Fibroblast of lung (primary cell): ENCODE measurements at regions not wholly inside any gene's neighbourhood (a gene's known extent, or its start where the extent isn't known, plus 50 kb on each side); places are given as distances from the start of the nearest gene placed in this dataset.

Experiments
- DNase-seq, 2 donors: peaks; one replicate each; pipeline versions ENCODE4 v3.0.0 to v3.0.0-alpha.2; 2010; ENCODE audit warnings: low read depth in 2 of 2
- H2AFZ ChIP-seq: 2 replicates; pipeline ENCODE4 v1.5.1; 2012; ENCODE audit warnings: low read length, control low read depth, inconsistent platforms
- H3K27ac ChIP-seq: 2 replicates; pipeline ENCODE4 v1.5.1; 2011; ENCODE audit warnings: low read length, control low read depth; ENCODE audit not compliant: insufficient read depth
- H3K27me3 ChIP-seq: 2 replicates; pipeline ENCODE4 v1.5.1; 2011; ENCODE audit warnings: mild to moderate bottlenecking, low read length; ENCODE audit not compliant: control insufficient read depth, insufficient read depth
- H3K36me3 ChIP-seq: 2 replicates; pipeline ENCODE4 v1.5.1; 2011; ENCODE audit warnings: low read length; ENCODE audit not compliant: control insufficient read depth, insufficient read depth
- H3K4me1 ChIP-seq: 2 replicates; pipeline ENCODE4 v1.5.1; 2011; ENCODE audit warnings: low read length; ENCODE audit not compliant: control insufficient read depth, insufficient read depth; ENCODE audit errors: extremely low read depth
- H3K4me2 ChIP-seq: 2 replicates; pipeline ENCODE4 v1.5.1; 2011; ENCODE audit warnings: low read length, control low read depth; ENCODE audit not compliant: insufficient read depth; ENCODE audit errors: extremely low read depth
- H3K4me3 ChIP-seq, 4 experiments: fragments of 200-600 bp in 1 of 4; sonication (generic) in 1 of 4; replicated peaks in 1 of 4; 2 replicates each; pipeline ENCODE4 v1.5.1; 2011 to 2016; ENCODE audit warnings: low read length in 4 of 4, low read depth in 3 of 4, mild to moderate bottlenecking in 3 of 4, control low read depth in 2 of 4, inconsistent platforms in 1 of 4, mixed read lengths in 1 of 4; ENCODE audit not compliant: insufficient read depth in 1 of 4; ENCODE audit errors: control extremely low read depth in 1 of 4
- H3K79me2 ChIP-seq: 2 replicates; pipeline ENCODE4 v1.5.1; 2012; ENCODE audit warnings: mild to moderate bottlenecking, low read length, inconsistent platforms; ENCODE audit not compliant: control insufficient read depth, insufficient read depth
- H3K9ac ChIP-seq: 2 replicates; pipeline ENCODE4 v1.5.1; 2011; ENCODE audit warnings: mild to moderate bottlenecking, low read length, control low read depth; ENCODE audit not compliant: insufficient read depth
- H3K9me3 ChIP-seq: 2 replicates; pipeline ENCODE4 v1.5.1; 2012; ENCODE audit warnings: low read depth, low read length; ENCODE audit not compliant: control insufficient read depth, insufficient read depth
- H4K20me1 ChIP-seq: 2 replicates; pipeline ENCODE4 v1.5.1; 2011; ENCODE audit warnings: low read length; ENCODE audit not compliant: control insufficient read depth, insufficient read depth; ENCODE audit errors: extremely low read depth
- CTCF ChIP-seq, 2 donors: IDR thresholded peaks in 1 of 2; conservative IDR thresholded peaks in 1 of 2; 1 replicate in 1 of 2; 2 replicates in 1 of 2; pipeline ENCODE4 v1.5.1; 2011 to 2012; ENCODE audit warnings: low read length in 2 of 2, control low read depth in 1 of 2, inconsistent platforms in 1 of 2, low read depth in 1 of 2, mild to moderate bottlenecking in 1 of 2
- EZH2 ChIP-seq: IDR thresholded peaks from 2 replicates; pipeline ENCODE4 v1.5.1; 2012; ENCODE audit warnings: low read length, control low read depth, mild to moderate bottlenecking; ENCODE audit errors: missing control alignments

- Histone ChIP-seq H2AFZ (no peak overlapping the region), H3K4me2 (no peak overlapping the region), H3K4me1 (no peaks in the 10 kb centered on the region), H3K4me3 (no peak overlapping the region), H3K79me2 (no peaks in the 10 kb centered on the region), H3K9me3 (no peaks in the 10 kb centered on the region), H3K36me3 (no peaks in the 10 kb centered on the region), H3K9ac (no peak overlapping the region), H4K20me1 (no peaks in the 10 kb centered on the region), H3K27me3 (no peaks in the 10 kb centered on the region), H3K27ac (no peak overlapping the region)
- TF ChIP-seq EZH2 = no peak
- TF ChIP-seq CTCF (conservative IDR thresholded peaks at IDR 0.05 in 1 of 2, IDR thresholded peaks at IDR 0.05 in 1 of 2; ENCODE audit: low read depth in 1 of 2, low read length in 2 of 2) = no peak
- DNase-seq = no peak
Measured at GRCh38 chr10:94213980-94214379, 148.8 kb downstream of the NOC3L start.

GRCh38 chr10:94214481-94214893 lies 148.3 kb downstream of the NOC3L start:
- H3K9me3 ChIP-seq = no peaks in the 10 kb centered on the region

GRCh38 chr10:94216201-94216600 lies 146.5 kb downstream of the NOC3L start:
- H2AFZ ChIP-seq = no peak overlapping the region
- no peaks in the 10 kb centered on the region for H3K9me3 ChIP-seq
- H3K9ac ChIP-seq = no peak overlapping the region
- no peak for DNase-seq
- H3K4me2 ChIP-seq = no peak overlapping the region
- TF ChIP-seq EZH2 = no peak
- TF ChIP-seq CTCF (conservative IDR thresholded peaks at IDR 0.05 in 1 of 2, IDR thresholded peaks at IDR 0.05 in 1 of 2; ENCODE audit: low read depth in 1 of 2, low read length in 2 of 2) = no peak
- no peaks in the 10 kb centered on the region for H3K36me3 ChIP-seq
- H3K27me3 ChIP-seq = no peaks in the 10 kb centered on the region
- H3K4me1 ChIP-seq = no peaks in the 10 kb centered on the region
- H3K4me3 ChIP-seq = no peak overlapping the region
- H3K79me2 ChIP-seq = no peaks in the 10 kb centered on the region
- H3K27ac ChIP-seq = no peak overlapping the region
- no peaks in the 10 kb centered on the region for H4K20me1 ChIP-seq

More at GRCh38 chr10:94214481-94214893, 148.3 kb downstream of the NOC3L start:
- Histone ChIP-seq H3K4me1 (no peaks in the 10 kb centered on the region), H3K4me3 (no peak overlapping the region), H3K9ac (no peak overlapping the region), H3K27ac (no peak overlapping the region), H3K4me2 (no peak overlapping the region), H3K36me3 (no peaks in the 10 kb centered on the region), H4K20me1 (no peaks in the 10 kb centered on the region), H2AFZ (no peak overlapping the region), H3K79me2 (no peaks in the 10 kb centered on the region), H3K27me3 (no peaks in the 10 kb centered on the region)
- no peak for DNase-seq
- TF ChIP-seq EZH2 = no peak
- no peak for TF ChIP-seq CTCF (conservative IDR thresholded peaks at IDR 0.05 in 1 of 2, IDR thresholded peaks at IDR 0.05 in 1 of 2; ENCODE audit: low read depth in 1 of 2, low read length in 2 of 2)
